AG10803 (cell line): ENCODE measurements at regions not wholly inside any gene's neighbourhood (a gene's known extent, or its start where the extent isn't known, plus 50 kb on each side); places are given as distances from the start of the nearest gene placed in this dataset.

ENCODE experiments used
- DNase-seq: peaks from one replicate; pipeline ENCODE4 v3.0.0; 2010; ENCODE audit warnings: low read depth
- H3K4me3 ChIP-seq: 2 replicates; pipeline ENCODE4 v1.5.1; 2011; ENCODE audit warnings: mild to moderate bottlenecking, low read length, control low read depth
- TF ChIP-seq, protein P1 (sequence below): conservative IDR thresholded peaks from 2 replicates; pipeline ENCODE4 v1.5.1; 2011; ENCODE audit warnings: mild to moderate bottlenecking, low read length, control low read depth, inconsistent platforms

DNA sequence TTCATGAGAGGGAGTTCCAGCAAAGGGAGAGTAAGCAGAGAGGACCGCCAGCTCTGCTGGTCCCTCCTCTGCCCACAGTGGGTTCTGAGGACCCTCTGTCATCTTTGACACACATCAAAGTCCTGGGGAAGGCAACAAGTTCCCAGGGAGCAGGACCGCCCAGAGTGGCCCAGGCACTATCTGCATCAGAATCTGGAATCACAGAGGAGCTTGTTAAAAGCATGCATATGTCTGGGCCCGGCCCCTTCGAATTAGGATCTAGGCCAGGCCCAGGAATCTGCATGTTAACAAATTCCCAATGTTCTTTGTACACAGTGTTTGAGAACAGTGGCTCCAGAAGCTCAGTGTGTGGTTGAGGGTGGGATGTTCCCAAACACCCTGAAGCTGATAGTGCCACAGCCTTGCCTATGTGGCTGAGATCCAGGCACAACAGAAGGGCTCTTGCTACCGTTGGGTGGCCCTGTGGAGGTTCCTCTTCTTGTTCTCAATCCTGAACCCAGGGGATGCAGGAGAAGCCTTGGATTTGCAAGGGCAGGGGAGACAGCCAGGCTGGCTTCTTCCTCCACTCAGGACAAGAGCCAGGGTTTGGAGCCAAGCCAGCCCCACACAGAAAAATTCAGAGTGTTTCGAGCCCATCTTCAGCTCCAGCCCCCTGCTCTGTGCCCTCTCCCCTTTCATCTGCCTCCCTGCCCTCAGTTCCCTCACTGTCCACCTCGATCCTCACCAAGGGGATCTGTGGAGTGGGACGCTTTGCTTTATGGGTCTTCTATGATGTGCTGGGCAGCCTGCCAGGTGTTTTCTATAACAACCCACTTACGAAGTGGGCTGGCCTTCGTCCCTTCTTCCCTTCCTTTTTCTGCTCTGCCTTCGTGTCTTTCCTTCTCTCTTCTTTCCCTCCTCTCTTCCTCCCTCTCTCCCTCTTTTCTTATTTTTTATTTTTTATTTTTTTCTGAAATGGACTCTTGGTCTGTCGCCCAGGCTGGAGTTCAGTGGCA lies 129.0 kb upstream of the TMPRSS2 start:
- DNase-seq: no peak
- TF ChIP-seq, protein P1, sequence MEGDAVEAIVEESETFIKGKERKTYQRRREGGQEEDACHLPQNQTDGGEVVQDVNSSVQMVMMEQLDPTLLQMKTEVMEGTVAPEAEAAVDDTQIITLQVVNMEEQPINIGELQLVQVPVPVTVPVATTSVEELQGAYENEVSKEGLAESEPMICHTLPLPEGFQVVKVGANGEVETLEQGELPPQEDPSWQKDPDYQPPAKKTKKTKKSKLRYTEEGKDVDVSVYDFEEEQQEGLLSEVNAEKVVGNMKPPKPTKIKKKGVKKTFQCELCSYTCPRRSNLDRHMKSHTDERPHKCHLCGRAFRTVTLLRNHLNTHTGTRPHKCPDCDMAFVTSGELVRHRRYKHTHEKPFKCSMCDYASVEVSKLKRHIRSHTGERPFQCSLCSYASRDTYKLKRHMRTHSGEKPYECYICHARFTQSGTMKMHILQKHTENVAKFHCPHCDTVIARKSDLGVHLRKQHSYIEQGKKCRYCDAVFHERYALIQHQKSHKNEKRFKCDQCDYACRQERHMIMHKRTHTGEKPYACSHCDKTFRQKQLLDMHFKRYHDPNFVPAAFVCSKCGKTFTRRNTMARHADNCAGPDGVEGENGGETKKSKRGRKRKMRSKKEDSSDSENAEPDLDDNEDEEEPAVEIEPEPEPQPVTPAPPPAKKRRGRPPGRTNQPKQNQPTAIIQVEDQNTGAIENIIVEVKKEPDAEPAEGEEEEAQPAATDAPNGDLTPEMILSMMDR: no peak

DNA sequence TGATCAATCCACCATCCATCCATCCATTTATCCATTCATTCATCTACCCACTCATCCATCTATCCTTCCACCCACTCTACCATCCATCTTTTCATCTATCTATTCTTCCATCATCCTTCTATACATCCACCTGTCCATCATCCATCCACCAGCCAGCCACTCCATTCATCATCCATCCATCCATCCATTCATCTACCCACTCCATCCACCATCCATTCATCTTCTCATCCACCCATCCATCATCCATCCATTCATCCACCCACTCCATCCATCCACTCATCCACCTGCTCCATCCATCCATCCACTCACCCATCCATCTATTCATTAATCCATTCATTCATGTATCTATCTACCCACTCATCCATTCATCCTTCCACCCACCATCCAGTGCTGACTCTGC lies 127.9 kb upstream of the TMPRSS2 start:
- TF ChIP-seq, protein P1: no peak
- DNase-seq: no peak
- no peak overlapping the region for H3K4me3 ChIP-seq

More for the DNA sequence above, 129.0 kb upstream of the TMPRSS2 start:
- no peak overlapping the region for H3K4me3 ChIP-seq

DNA sequence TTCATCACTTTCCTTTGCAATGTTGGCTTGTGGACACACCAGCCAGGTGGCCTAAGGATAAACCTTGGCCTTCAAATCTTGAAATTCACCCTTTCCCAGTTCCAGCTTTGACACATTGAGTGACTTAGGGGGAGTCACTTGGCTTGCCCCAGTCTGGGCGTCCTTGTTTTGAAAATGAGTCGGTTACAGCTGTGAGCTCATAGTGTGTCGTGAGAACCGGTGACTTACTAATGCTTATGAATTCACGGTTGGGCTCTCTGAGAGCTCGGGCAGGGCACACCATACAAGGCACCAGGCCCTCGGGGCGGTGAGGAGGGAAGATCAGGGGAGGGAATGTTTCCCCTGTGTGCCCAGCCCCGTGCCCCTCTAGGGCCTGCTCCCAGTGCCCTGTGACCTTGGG lies 126.9 kb upstream of the TMPRSS2 start:
- peak; percentile 61 for DNase-seq
- no peak overlapping the region for H3K4me3 ChIP-seq
- TF ChIP-seq, protein P1: no peak

DNA sequence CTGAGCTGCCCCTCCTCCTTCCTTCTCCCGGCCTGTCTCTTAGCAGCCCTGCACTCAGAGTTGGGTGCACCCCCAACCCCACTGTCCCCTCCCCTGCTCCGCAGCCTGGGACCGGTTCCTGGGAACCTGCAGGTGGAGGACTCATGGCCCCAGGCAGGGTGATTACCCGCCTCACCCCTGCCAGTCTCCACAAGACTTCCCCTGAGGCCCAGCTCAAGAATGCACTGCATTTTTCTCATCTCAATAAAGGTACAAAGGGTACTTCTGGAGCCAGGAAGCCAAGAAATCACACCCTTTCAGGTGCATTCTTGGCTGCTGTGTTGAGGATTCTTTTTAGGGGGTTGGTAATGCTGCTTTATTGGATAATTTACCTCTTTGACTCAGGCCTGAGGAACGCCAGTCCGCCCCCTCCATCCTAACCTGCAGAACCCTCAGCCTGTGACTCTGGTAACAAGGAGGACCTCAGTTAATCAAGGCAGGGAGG lies 126.3 kb upstream of the TMPRSS2 start:
- TF ChIP-seq, protein P1: no peak
- no peak for DNase-seq

DNA sequence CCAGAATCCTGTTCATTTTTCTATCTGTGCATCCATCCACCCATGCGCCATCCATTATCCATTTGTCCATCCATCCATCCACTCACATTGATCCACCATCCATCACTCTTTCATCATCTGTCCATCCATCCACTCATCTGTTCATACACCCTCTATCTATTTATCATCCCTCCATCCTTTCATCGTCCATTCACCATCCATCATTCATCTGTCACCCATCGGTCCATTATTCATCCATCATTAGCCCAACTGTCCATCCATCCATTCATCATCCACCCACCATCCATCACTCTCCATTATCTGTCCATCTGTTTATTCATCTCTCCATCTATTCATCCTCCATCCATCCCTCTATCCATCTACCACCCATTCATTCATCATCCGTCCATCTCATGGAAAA lies 125.7 kb upstream of the TMPRSS2 start:
- no peak overlapping the region for H3K4me3 ChIP-seq
- TF ChIP-seq, protein P1: no peak
- DNase-seq: no peak

More for the DNA sequence above, 126.3 kb upstream of the TMPRSS2 start:
- no peak overlapping the region for H3K4me3 ChIP-seq

DNA sequence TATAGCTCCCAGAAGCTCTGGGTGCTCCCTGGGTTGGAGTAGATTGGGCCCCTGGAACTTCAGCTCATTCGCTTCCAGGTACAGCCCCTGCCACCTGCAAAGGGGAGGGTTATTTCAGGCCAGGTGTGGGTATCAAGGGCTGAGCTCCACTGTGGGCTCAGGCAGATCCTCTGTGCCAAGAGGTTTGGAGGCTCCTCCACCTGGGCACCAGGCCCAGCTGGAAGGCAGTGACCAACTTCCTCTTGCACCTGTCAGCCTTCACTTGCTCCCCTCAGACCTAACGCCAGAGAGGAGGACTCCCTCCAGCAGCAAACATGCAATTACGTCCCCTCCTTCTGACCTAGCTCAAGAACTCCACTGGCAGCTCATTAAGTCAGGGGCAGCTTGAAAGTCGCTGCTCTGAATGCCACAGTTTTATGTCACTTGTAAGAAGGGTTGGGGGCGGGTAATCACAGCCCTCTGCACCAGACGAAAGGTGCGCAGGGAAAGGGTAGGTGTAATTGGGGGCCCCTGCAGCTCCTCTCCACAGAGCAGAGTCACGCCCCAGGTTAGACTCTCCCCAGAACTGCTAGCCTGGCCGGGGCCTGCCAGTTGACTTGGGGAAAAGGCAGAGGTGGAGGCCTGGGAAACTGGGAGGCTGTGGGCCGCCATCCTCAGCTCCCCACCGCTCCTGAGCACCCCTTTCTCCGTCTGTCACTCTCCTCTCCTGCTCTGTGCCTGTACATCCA lies 125.0 kb upstream of the TMPRSS2 start:
- DNase-seq: no peak
- H3K4me3 ChIP-seq: no peak overlapping the region
- TF ChIP-seq, protein P1: no peak
